Astrocyte (in vitro differentiated cells and primary cell): ENCODE measurements at regions not wholly inside any gene's neighbourhood (a gene's known extent, or its start where the extent isn't known, plus 50 kb on each side); places are given as distances from the start of the nearest gene placed in this dataset.

Source experiments
- DNase-seq: peaks from one replicate; pipeline ENCODE4 v3.0.0-alpha.2; 2010; ENCODE audit warnings: low read depth
- FAIRE-seq: peaks from 2 replicates; lab custom pipeline; 2011; peaks lifted over from hg19 to GRCh38; lab: Jason Lieb, UNC
- H2AFZ ChIP-seq: 2 replicates; pipeline ENCODE4 v1.6.0; 2012; ENCODE audit warnings: low read depth, low read length, inconsistent platforms
- H3K27ac ChIP-seq: 2 replicates; pipeline ENCODE4 v1.5.1; 2011; ENCODE audit warnings: low read depth, low read length, inconsistent platforms
- H3K27me3 ChIP-seq: 2 replicates; pipeline ENCODE4 v1.6.0; 2011; ENCODE audit warnings: low read length, inconsistent platforms; ENCODE audit not compliant: insufficient read depth
- H3K36me3 ChIP-seq: 2 replicates; pipeline ENCODE4 v1.5.1; 2011; ENCODE audit warnings: low read length, inconsistent platforms; ENCODE audit not compliant: insufficient read depth
- H3K4me1 ChIP-seq: 2 replicates; pipeline ENCODE4 v1.5.1; 2011; ENCODE audit warnings: low read length, inconsistent platforms; ENCODE audit not compliant: insufficient read depth
- H3K4me2 ChIP-seq: 2 replicates; pipeline ENCODE4 v1.6.0; 2012; ENCODE audit warnings: low read length, inconsistent platforms
- H3K4me3 ChIP-seq: 2 replicates; pipeline ENCODE4 v1.5.1; 2011; ENCODE audit warnings: low read depth, mild to moderate bottlenecking, low read length, inconsistent platforms; ENCODE audit not compliant: insufficient read depth
- H3K79me2 ChIP-seq: 2 replicates; pipeline ENCODE4 v1.6.0; 2012; ENCODE audit warnings: mild to moderate bottlenecking, low read length, inconsistent platforms; ENCODE audit not compliant: insufficient read depth
- H3K9ac ChIP-seq: 2 replicates; pipeline ENCODE4 v1.6.0; 2012; ENCODE audit warnings: mild to moderate bottlenecking, low read length, inconsistent platforms
- H3K9me3 ChIP-seq: 2 replicates; pipeline ENCODE4 v1.5.1; 2012; ENCODE audit warnings: low read depth, mild to moderate bottlenecking, low read length, inconsistent platforms; ENCODE audit not compliant: insufficient read depth
- H4K20me1 ChIP-seq: 2 replicates; pipeline ENCODE4 v1.6.0; 2012; ENCODE audit warnings: low read length, inconsistent platforms; ENCODE audit not compliant: insufficient read depth
- H3K27ac Mint-ChIP-seq: one replicate; pipeline ENCODE4 v1.8.0; 2021; ENCODE audit warnings: mild to moderate bottlenecking, mixed read lengths; ENCODE audit not compliant: unreplicated experiment
- H3K27me3 Mint-ChIP-seq: one replicate; pipeline ENCODE4 v1.8.0; 2021; ENCODE audit warnings: low read depth, mixed read lengths; ENCODE audit not compliant: unreplicated experiment
- H3K36me3 Mint-ChIP-seq: one replicate; pipeline ENCODE4 v1.8.0; 2021; ENCODE audit warnings: low read depth, mixed read lengths; ENCODE audit not compliant: unreplicated experiment
- H3K4me1 Mint-ChIP-seq: one replicate; pipeline ENCODE4 v1.8.0; 2021; ENCODE audit warnings: low read depth, mixed read lengths; ENCODE audit not compliant: unreplicated experiment
- H3K4me3 Mint-ChIP-seq: one replicate; pipeline ENCODE4 v1.8.0; 2021; ENCODE audit warnings: mild to moderate bottlenecking, moderate library complexity, mixed read lengths; ENCODE audit not compliant: unreplicated experiment
- H3K9me3 Mint-ChIP-seq: one replicate; pipeline ENCODE4 v1.8.0; 2021; ENCODE audit warnings: mild to moderate bottlenecking, mixed read lengths; ENCODE audit not compliant: unreplicated experiment
- EZH2 ChIP-seq: IDR thresholded peaks from 2 replicates; pipeline ENCODE4 v1.6.1; 2012; ENCODE audit warnings: mild to moderate bottlenecking, low read length, inconsistent platforms; ENCODE audit not compliant: insufficient read depth
- TF ChIP-seq, protein P1 (sequence below): IDR thresholded peaks from 2 replicates; pipeline ENCODE4 v1.5.1; 2011; ENCODE audit warnings: low read depth, mild to moderate bottlenecking, inconsistent platforms, low read length, moderate library complexity; ENCODE audit not compliant: insufficient read depth

DNA sequence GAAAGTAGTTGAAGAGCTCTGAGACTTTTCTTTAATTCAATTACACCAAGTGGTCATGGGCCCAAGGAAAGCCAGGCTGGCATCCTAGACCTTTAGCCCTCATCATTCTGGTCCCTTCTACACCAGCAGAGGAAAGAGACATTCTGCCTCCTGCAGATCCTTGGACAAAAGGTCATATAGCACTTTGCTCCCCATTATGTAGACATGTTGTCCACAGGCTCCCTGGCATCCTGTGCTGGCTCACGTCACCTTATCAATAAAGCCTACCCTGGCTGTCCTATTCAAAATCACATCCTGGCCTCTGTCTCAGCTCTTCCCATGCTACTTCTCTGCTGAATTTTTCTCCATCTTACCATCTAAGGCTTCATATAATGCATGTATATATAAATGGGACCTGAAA, 61.6 kb upstream of the MAF start:
- no peak overlapping the region for H2AFZ ChIP-seq
- H3K27me3 Mint-ChIP-seq = no peaks in the 10 kb centered on the region
- H3K9me3 Mint-ChIP-seq = peaks cover 13% of the 10 kb centered on the region
- H3K9ac ChIP-seq = no peak overlapping the region
- TF ChIP-seq, protein P1, sequence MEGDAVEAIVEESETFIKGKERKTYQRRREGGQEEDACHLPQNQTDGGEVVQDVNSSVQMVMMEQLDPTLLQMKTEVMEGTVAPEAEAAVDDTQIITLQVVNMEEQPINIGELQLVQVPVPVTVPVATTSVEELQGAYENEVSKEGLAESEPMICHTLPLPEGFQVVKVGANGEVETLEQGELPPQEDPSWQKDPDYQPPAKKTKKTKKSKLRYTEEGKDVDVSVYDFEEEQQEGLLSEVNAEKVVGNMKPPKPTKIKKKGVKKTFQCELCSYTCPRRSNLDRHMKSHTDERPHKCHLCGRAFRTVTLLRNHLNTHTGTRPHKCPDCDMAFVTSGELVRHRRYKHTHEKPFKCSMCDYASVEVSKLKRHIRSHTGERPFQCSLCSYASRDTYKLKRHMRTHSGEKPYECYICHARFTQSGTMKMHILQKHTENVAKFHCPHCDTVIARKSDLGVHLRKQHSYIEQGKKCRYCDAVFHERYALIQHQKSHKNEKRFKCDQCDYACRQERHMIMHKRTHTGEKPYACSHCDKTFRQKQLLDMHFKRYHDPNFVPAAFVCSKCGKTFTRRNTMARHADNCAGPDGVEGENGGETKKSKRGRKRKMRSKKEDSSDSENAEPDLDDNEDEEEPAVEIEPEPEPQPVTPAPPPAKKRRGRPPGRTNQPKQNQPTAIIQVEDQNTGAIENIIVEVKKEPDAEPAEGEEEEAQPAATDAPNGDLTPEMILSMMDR = no peak
- no peak for TF ChIP-seq EZH2
- peaks cover 14% of the 10 kb centered on the region for H3K4me1 ChIP-seq
- H3K79me2 ChIP-seq = no peaks in the 10 kb centered on the region
- H3K4me3 Mint-ChIP-seq = no peak overlapping the region
- no peak overlapping the region for H3K4me2 ChIP-seq
- H3K27ac Mint-ChIP-seq = no peak overlapping the region
- no peaks in the 10 kb centered on the region for H3K36me3 ChIP-seq
- no peaks in the 10 kb centered on the region for H3K9me3 ChIP-seq
- H4K20me1 ChIP-seq = no peaks in the 10 kb centered on the region
- DNase-seq (no peak), FAIRE-seq (no peak)
- H3K4me1 Mint-ChIP-seq = peaks cover 19% of the 10 kb centered on the region
- no peaks in the 10 kb centered on the region for H3K27me3 ChIP-seq
- H3K27ac ChIP-seq = no peak overlapping the region
- H3K4me3 ChIP-seq = no peak overlapping the region
- no peaks in the 10 kb centered on the region for H3K36me3 Mint-ChIP-seq

- no peak overlapping the region for H3K27ac Mint-ChIP-seq
- no peaks in the 10 kb centered on the region for H3K36me3 Mint-ChIP-seq
- no peaks in the 10 kb centered on the region for H3K27me3 ChIP-seq
- no peaks in the 10 kb centered on the region for H3K79me2 ChIP-seq
- no peaks in the 10 kb centered on the region for H3K27me3 Mint-ChIP-seq
- no peak overlapping the region for H3K9ac ChIP-seq
- H3K9me3 ChIP-seq = no peaks in the 10 kb centered on the region
- peaks cover 14% of the 10 kb centered on the region for H3K4me1 ChIP-seq
- H3K27ac ChIP-seq = no peak overlapping the region
- no peak overlapping the region for H3K4me3 Mint-ChIP-seq
- H4K20me1 ChIP-seq = no peaks in the 10 kb centered on the region
- H2AFZ ChIP-seq = no peak overlapping the region
- FAIRE-seq (no peak), DNase-seq (no peak)
- no peak for TF ChIP-seq EZH2
- H3K4me2 ChIP-seq = no peak overlapping the region
- peaks cover 13% of the 10 kb centered on the region for H3K9me3 Mint-ChIP-seq
- H3K4me3 ChIP-seq = no peak overlapping the region
- H3K36me3 ChIP-seq = no peaks in the 10 kb centered on the region
- peaks cover 24% of the 10 kb centered on the region for H3K4me1 Mint-ChIP-seq
These were observed 61.0 kb upstream of the MAF start for GRCh38 chr16:79661578-79661977.

DNA sequence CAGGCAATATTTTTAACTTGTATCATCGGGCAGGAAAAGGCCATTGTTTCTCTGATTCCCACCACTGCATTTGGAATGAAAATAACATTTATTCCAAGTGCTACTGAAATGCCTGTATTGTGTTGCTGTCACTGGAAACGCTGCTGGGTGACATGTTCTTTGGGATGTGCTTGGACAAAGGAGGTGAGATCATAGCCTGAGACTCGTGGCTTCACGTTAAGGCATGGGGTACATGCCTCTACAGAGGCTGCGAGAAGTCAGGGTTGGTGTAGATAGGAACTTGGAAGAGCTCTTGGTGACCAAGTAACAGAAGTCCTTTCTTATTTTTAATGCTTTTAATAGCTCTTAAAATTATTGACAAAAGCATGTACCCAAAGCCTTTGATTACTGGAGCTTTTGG, 58.8 kb upstream of the MAF start:
- Histone ChIP-seq H2AFZ (no peak overlapping the region), H3K4me1 (peaks cover 14% of the 10 kb centered on the region), H3K27me3 (no peaks in the 10 kb centered on the region), H3K4me3 (no peak overlapping the region), H3K27ac (no peak overlapping the region), H4K20me1 (no peaks in the 10 kb centered on the region), H3K9me3 (no peaks in the 10 kb centered on the region), H3K79me2 (no peaks in the 10 kb centered on the region), H3K4me2 (no peak overlapping the region), H3K9ac (no peak overlapping the region), H3K36me3 (no peaks in the 10 kb centered on the region)
- no peak for TF ChIP-seq EZH2
- TF ChIP-seq, protein P1 = no peak
- FAIRE-seq (no peak), DNase-seq (no peak)
- H3K9me3 Mint-ChIP-seq = peaks cover 13% of the 10 kb centered on the region
- peaks cover 32% of the 10 kb centered on the region for H3K4me1 Mint-ChIP-seq
- H3K27me3 Mint-ChIP-seq = no peaks in the 10 kb centered on the region
- no peak overlapping the region for H3K4me3 Mint-ChIP-seq
- H3K27ac Mint-ChIP-seq = no peak overlapping the region
- no peaks in the 10 kb centered on the region for H3K36me3 Mint-ChIP-seq
